HepG2 (cell line): ENCODE measurements at regions not wholly inside any gene's neighbourhood (a gene's known extent, or its start where the extent isn't known, plus 50 kb on each side); places are given as distances from the start of the nearest gene placed in this dataset.
A peak's percentile ranks its signal among the peaks of the same experiment; 100 is the strongest.

Source experiments
- ATAC-seq: fragments of 200-7000 bp; cut with Tn5 transposase; 3 replicates; pipeline ENCODE4 v1.9.1; 2020; ENCODE audit warnings: mild to moderate bottlenecking, moderate library complexity
- BruUV-seq: library from RNA; stranded (reverse); fragments of 400-500 nt; replicated peaks from 2 replicates; lab custom pipeline; 2021; lab: Mats Ljungman, UMichigan
- CTCF ChIA-PET: fragments of 300-600 bp; formaldehyde crosslinking; extraction: SDS; loops from one replicate; lab custom pipeline; 2021; ENCODE audit warnings: low total read pairs, inconsistent platforms, low intra/inter-chr PET ratio; lab: Yijun Ruan, JAX
- POLR2A ChIA-PET: fragments of 350-600 bp; sonication (Branson Sonifier 250); formaldehyde crosslinking; loops from one replicate; lab custom pipeline; 2020; ENCODE audit warnings: antibody characterized with exemption, inconsistent platforms; lab: Yijun Ruan, JAX
- DNase-seq: peaks from one replicate; pipeline ENCODE4 v3.0.0-alpha.2; 2015; ENCODE audit warnings: low spot score
- FAIRE-seq: peaks from 3 replicates; lab custom pipeline; 2011; peaks lifted over from hg19 to GRCh38; lab: Jason Lieb, UNC
- H2AFZ ChIP-seq: one replicate; pipeline ENCODE4 v1.6.1; 2011; ENCODE audit warnings: low read length, inconsistent platforms
- H3K27ac ChIP-seq: fragments of 300-600 bp; 3 replicates; pipeline ENCODE4 v1.8.0; 2011; ENCODE audit warnings: mixed run types, mild to moderate bottlenecking, mixed read lengths, low read length, inconsistent platforms; ENCODE audit not compliant: insufficient read depth; ENCODE audit errors: extremely low read length
- H3K27me3 ChIP-seq, 2 experiments: fragments of 200-600 bp in 1 of 2; 2 replicates in 1 of 2; 3 replicates in 1 of 2; pipeline versions ENCODE4 v1.6.0 to v1.8.0; 2011; ENCODE audit warnings: low read length in 2 of 2, mild to moderate bottlenecking in 2 of 2, moderate library complexity in 2 of 2, inconsistent platforms in 1 of 2; ENCODE audit not compliant: insufficient read depth in 2 of 2, control insufficient read depth in 1 of 2
- H3K36me3 ChIP-seq, 2 experiments: fragments of 200-600 bp in 1 of 2; replicated peaks in 1 of 2; 2 replicates in 1 of 2; 3 replicates in 1 of 2; pipeline versions ENCODE4 v1.5.1 to v1.8.0; 2011; ENCODE audit warnings: low read length in 2 of 2, inconsistent platforms in 1 of 2; ENCODE audit not compliant: insufficient read depth in 2 of 2, control insufficient read depth in 1 of 2
- H3K4me1 ChIP-seq: 2 replicates; pipeline ENCODE4 v1.5.1; 2012; ENCODE audit warnings: low read length, inconsistent platforms; ENCODE audit not compliant: insufficient read depth
- H3K4me2 ChIP-seq: 2 replicates; pipeline ENCODE4 v1.6.0; 2011; ENCODE audit warnings: low read depth, low read length, inconsistent platforms
- H3K4me3 ChIP-seq, 3 experiments: fragments of 200-600 bp in 1 of 3; sonication (generic), shearing (Covaris generic) in 1 of 3; replicated peaks in 1 of 3; 2 replicates each; pipeline ENCODE4 v1.5.1; 2011 to 2016; ENCODE audit warnings: low read length in 3 of 3, inconsistent platforms in 2 of 3, low read depth in 2 of 3, mild to moderate bottlenecking in 2 of 3, control low read depth in 1 of 3, mixed read lengths in 1 of 3; ENCODE audit not compliant: insufficient read depth in 1 of 3
- H3K79me2 ChIP-seq: one replicate; pipeline ENCODE4 v1.6.1; 2011; ENCODE audit warnings: low read length, inconsistent platforms; ENCODE audit not compliant: insufficient read depth
- H3K9ac ChIP-seq: 2 replicates; pipeline ENCODE4 v1.6.0; 2011; ENCODE audit warnings: mild to moderate bottlenecking, low read depth, low read length, inconsistent platforms; ENCODE audit not compliant: insufficient read depth
- H3K9me3 ChIP-seq: 2 replicates; pipeline ENCODE4 v1.5.1; 2012; ENCODE audit warnings: mild to moderate bottlenecking, low read length
- H4K20me1 ChIP-seq: 2 replicates; pipeline ENCODE4 v1.6.0; 2011; ENCODE audit warnings: inconsistent platforms, mild to moderate bottlenecking, low read length, moderate library complexity; ENCODE audit not compliant: insufficient read depth
- SAFB2 ChIP-seq: sonication (generic); formaldehyde crosslinking; IDR thresholded peaks from 2 replicates; pipeline ENCODE4 v1.5.1; 2020; ENCODE audit warnings: missing genetic modification reagents, low read depth, mild to moderate bottlenecking, borderline replicate concordance
- WGBS: methylation state at CpG from one replicate; pipeline ENCODE4 v1.1.6; 2017; ENCODE audit warnings: low lambda C conversion rate; 5-methylcytosine and 5-hydroxymethylcytosine counted together
- in situ Hi-C: cut with HindIII; loops from 2 replicates; pipeline ENCODE4 v1.10.0; 2017; ENCODE audit warnings: low pct_unique_long_range_greater_than_20kb; ENCODE audit not compliant: extremely low pct_ligation_motif_present
- intact Hi-C: fragments of 100-400 bp; cut with micrococcal nuclease; formaldehyde crosslinking; loops from one replicate; pipeline ENCODE4 v1.10.0; 2022; ENCODE audit not compliant: unreplicated experiment
- TF ChIP-seq, protein P1 (sequence below): sonication (generic); formaldehyde crosslinking; IDR thresholded peaks from 2 replicates; pipeline ENCODE4 v1.4.0; 2020; ENCODE audit warnings: missing genetic modification reagents
- TF ChIP-seq, protein P2 (sequence below): sonication (generic); formaldehyde crosslinking; IDR thresholded peaks from 2 replicates; pipeline ENCODE4 v1.5.1; 2020; ENCODE audit warnings: mild to moderate bottlenecking, missing genetic modification reagents, moderate library complexity

DNA sequence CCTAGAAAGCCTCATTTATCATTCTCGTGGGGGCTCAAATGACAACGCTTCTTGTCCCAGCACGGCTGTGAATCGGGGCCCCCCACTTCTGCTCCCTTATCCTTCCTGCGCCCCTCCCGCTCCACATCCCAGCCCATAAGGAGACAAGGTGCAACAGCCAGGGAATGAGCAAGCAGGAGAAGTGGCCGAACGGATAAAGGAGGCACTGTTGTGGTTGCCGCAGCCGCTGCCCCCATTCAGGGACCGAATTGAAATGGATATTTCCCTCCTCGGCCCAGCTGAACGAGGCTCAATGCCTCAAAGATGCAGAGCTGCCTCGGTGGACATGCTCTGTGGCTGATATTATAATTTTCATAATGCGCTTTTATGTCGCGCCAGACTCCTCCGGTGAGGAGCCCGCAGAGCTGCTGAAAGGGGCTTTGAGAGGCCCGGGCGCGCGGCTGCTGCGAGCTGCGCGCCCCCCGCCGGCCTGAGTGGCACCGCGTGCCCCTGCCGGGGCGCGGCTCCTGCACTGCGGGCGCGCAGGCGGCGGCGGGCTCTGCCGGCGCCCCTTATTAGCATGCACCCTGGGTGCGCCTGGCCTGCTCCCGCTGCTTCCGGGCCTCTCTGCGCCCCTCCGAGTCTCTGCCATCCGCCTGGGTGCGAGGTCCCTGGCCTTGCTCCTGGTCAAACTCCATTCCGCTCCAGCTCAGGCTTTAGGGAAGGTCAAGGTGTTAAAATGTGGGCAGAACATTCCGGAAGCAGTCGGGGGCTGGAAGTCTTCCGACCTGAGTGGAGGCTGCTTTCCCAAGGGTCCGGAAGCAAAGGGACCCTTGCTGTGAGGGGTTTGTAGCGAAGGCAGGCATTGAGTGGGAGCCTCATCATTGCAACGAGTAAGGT is 68.2 kb upstream of the TMEM33 start:
- ChIA-PET CTCF (no interaction called here), POLR2A (no interaction called here)
- Histone ChIP-seq H3K79me2 (no peaks in the 10 kb centered on the region), H3K4me1 (no peaks in the 10 kb centered on the region), H3K9ac (no peak overlapping the region), H3K4me3 (peak overlapping the region in 1 of 3 experiments; percentile 43; a peak in 1 of 6 replicates), H3K4me2 (peak overlapping the region; percentile 39), H3K27me3 (peaks cover 2 to 38% of the 10 kb centered on the region in 2 experiments), H3K9me3 (no peaks in the 10 kb centered on the region), H4K20me1 (no peaks in the 10 kb centered on the region), H3K36me3 (no peaks in the 10 kb centered on the region), H2AFZ (no peak overlapping the region), H3K27ac (no peak overlapping the region)
- in situ Hi-C loops: no loop called here
- ATAC-seq: peak; percentile 70
- no peak for FAIRE-seq
- intact Hi-C loops: no loop called here
- no peak for DNase-seq
- TF ChIP-seq, protein P1, sequence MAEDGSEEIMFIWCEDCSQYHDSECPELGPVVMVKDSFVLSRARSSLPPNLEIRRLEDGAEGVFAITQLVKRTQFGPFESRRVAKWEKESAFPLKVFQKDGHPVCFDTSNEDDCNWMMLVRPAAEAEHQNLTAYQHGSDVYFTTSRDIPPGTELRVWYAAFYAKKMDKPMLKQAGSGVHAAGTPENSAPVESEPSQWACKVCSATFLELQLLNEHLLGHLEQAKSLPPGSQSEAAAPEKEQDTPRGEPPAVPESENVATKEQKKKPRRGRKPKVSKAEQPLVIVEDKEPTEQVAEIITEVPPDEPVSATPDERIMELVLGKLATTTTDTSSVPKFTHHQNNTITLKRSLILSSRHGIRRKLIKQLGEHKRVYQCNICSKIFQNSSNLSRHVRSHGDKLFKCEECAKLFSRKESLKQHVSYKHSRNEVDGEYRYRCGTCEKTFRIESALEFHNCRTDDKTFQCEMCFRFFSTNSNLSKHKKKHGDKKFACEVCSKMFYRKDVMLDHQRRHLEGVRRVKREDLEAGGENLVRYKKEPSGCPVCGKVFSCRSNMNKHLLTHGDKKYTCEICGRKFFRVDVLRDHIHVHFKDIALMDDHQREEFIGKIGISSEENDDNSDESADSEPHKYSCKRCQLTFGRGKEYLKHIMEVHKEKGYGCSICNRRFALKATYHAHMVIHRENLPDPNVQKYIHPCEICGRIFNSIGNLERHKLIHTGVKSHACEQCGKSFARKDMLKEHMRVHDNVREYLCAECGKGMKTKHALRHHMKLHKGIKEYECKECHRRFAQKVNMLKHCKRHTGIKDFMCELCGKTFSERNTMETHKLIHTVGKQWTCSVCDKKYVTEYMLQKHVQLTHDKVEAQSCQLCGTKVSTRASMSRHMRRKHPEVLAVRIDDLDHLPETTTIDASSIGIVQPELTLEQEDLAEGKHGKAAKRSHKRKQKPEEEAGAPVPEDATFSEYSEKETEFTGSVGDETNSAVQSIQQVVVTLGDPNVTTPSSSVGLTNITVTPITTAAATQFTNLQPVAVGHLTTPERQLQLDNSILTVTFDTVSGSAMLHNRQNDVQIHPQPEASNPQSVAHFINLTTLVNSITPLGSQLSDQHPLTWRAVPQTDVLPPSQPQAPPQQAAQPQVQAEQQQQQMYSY (CRISPR knock-in tag): peak; percentile 44; the same call in 1 of the 2 replicates
- TF ChIP-seq SAFB2: no peak
- TF ChIP-seq, protein P2, sequence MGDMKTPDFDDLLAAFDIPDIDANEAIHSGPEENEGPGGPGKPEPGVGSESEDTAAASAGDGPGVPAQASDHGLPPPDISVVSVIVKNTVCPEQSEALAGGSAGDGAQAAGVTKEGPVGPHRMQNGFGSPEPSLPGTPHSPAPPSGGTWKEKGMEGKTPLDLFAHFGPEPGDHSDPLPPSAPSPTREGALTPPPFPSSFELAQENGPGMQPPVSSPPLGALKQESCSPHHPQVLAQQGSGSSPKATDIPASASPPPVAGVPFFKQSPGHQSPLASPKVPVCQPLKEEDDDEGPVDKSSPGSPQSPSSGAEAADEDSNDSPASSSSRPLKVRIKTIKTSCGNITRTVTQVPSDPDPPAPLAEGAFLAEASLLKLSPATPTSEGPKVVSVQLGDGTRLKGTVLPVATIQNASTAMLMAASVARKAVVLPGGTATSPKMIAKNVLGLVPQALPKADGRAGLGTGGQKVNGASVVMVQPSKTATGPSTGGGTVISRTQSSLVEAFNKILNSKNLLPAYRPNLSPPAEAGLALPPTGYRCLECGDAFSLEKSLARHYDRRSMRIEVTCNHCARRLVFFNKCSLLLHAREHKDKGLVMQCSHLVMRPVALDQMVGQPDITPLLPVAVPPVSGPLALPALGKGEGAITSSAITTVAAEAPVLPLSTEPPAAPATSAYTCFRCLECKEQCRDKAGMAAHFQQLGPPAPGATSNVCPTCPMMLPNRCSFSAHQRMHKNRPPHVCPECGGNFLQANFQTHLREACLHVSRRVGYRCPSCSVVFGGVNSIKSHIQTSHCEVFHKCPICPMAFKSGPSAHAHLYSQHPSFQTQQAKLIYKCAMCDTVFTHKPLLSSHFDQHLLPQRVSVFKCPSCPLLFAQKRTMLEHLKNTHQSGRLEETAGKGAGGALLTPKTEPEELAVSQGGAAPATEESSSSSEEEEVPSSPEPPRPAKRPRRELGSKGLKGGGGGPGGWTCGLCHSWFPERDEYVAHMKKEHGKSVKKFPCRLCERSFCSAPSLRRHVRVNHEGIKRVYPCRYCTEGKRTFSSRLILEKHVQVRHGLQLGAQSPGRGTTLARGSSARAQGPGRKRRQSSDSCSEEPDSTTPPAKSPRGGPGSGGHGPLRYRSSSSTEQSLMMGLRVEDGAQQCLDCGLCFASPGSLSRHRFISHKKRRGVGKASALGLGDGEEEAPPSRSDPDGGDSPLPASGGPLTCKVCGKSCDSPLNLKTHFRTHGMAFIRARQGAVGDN (CRISPR knock-in tag): peak; percentile 10; the same call in 1 of the 2 replicates
- 33% methylated on average over 13 of the region's 55 CpGs for WGBS
- BruUV-seq: no TSS peak
